Dermis microvascular lymphatic vessel endothelial cell (primary cell): ENCODE measurements at regions not wholly inside any gene's neighbourhood (a gene's known extent, or its start where the extent isn't known, plus 50 kb on each side); places are given as distances from the start of the nearest gene placed in this dataset.

Source experiments
- DNase-seq, 2 donors: peaks; one replicate each; pipeline versions ENCODE4 v3.0.0 to v3.0.0-alpha.2; 2010; ENCODE audit warnings: low read depth in 2 of 2

- DNase-seq = no peak
These were observed 58.5 kb downstream of the DLL1 start for GRCh38 chr6:170232186-170233002.

- no peak for DNase-seq
These were observed 59.3 kb downstream of the DLL1 start for GRCh38 chr6:170231293-170232185.

- no peak for DNase-seq
These were observed 60.2 kb downstream of the DLL1 start for GRCh38 chr6:170230520-170231292.

GRCh38 chr6:170229851-170230519 is 60.9 kb downstream of the DLL1 start:
- DNase-seq = no peak

- DNase-seq = no peak
These were observed 61.5 kb downstream of the DLL1 start for GRCh38 chr6:170229396-170229795.

GRCh38 chr6:170228946-170229310 is 62.0 kb downstream of the DLL1 start:
- no peak for DNase-seq

- DNase-seq = no peak
These were observed 62.6 kb downstream of the DLL1 start for GRCh38 chr6:170227996-170228945.

- no peak for DNase-seq
These were observed 63.3 kb downstream of the DLL1 start for GRCh38 chr6:170227521-170227983.

- no peak for DNase-seq
These were observed 64.2 kb downstream of the DLL1 start for GRCh38 chr6:170226647-170227046.

GRCh38 chr6:170225852-170226417 is 64.9 kb downstream of the DLL1 start:
- peak; percentile 48 to 61 for DNase-seq

GRCh38 chr6:170224694-170225660 is 65.9 kb downstream of the DLL1 start:
- DNase-seq = no peak

GRCh38 chr6:170223718-170224693 is 66.9 kb downstream of the DLL1 start:
- no peak for DNase-seq

- DNase-seq = no peak
These were observed 68.1 kb downstream of the DLL1 start for GRCh38 chr6:170222498-170223471.

- DNase-seq = no peak
These were observed 69.0 kb downstream of the DLL1 start for GRCh38 chr6:170221753-170222400.

GRCh38 chr6:170221052-170221752 is 69.7 kb downstream of the DLL1 start:
- no peak for DNase-seq
